Neural cell (in vitro differentiated cells): ENCODE measurements at regions not wholly inside any gene's neighbourhood (a gene's known extent, or its start where the extent isn't known, plus 50 kb on each side); places are given as distances from the start of the nearest gene placed in this dataset.

Experiments
- H2AFZ ChIP-seq: fragments of 200-600, 300-800 bp; sonication (generic), shearing (Covaris generic); 2 replicates; pipeline ENCODE4 v1.6.0; 2014; ENCODE audit warnings: low read depth, mild to moderate bottlenecking, antibody characterized with exemption, low read length, moderate library complexity
- H3F3A ChIP-seq: fragments of 200-600 bp; shearing (Covaris generic); 2 replicates; pipeline ENCODE4 v1.6.1; 2016; ENCODE audit warnings: mild to moderate bottlenecking, moderate library complexity, mixed read lengths, antibody characterized with exemption, low read length; ENCODE audit not compliant: insufficient read depth, poor library complexity, severe bottlenecking
- H3K27ac ChIP-seq: fragments of 200-600, 300-800 bp; sonication (generic), shearing (Covaris generic); 2 replicates; pipeline ENCODE4 v1.5.1; 2014; ENCODE audit warnings: mild to moderate bottlenecking, low read length, moderate library complexity
- H3K27me3 ChIP-seq: fragments of 300-800, 200-600 bp; sonication (generic), shearing (Covaris generic); 2 replicates; pipeline ENCODE4 v1.6.0; 2014; ENCODE audit warnings: mild to moderate bottlenecking, low read depth, low read length, moderate library complexity; ENCODE audit not compliant: insufficient read depth
- H3K36me3 ChIP-seq: fragments of 300-800, 200-600 bp; sonication (generic), shearing (Covaris generic); 2 replicates; pipeline ENCODE4 v1.5.1; 2014; ENCODE audit warnings: mild to moderate bottlenecking, antibody characterized with exemption, low read length, moderate library complexity; ENCODE audit not compliant: insufficient read depth
- H3K4me2 ChIP-seq: fragments of 300-800, 200-600 bp; sonication (generic), shearing (Covaris generic); 2 replicates; pipeline ENCODE4 v1.6.0; 2014; ENCODE audit warnings: mild to moderate bottlenecking, low read length
- H3K4me3 ChIP-seq: fragments of 300-800, 200-600 bp; sonication (generic), shearing (Covaris generic); 2 replicates; pipeline ENCODE4 v1.5.1; 2014; ENCODE audit warnings: mild to moderate bottlenecking, low read length, moderate library complexity
- H3K79me2 ChIP-seq: fragments of 200-600 bp; shearing (Covaris generic); replicated peaks from 2 replicates; pipeline ENCODE4 v1.6.0; 2014; ENCODE audit warnings: mild to moderate bottlenecking, low read length, moderate library complexity; ENCODE audit not compliant: insufficient read depth
- H3K9ac ChIP-seq: fragments of 300-800, 200-600 bp; sonication (generic), shearing (Covaris generic); 2 replicates; pipeline ENCODE4 v1.6.1; 2016; ENCODE audit warnings: mild to moderate bottlenecking, low read length, mixed read lengths
- H3K9me2 ChIP-seq: fragments of 200-600 bp; shearing (Covaris generic); 2 replicates; pipeline ENCODE4 v1.6.1; 2016; ENCODE audit warnings: mild to moderate bottlenecking, low read length, mixed read lengths; ENCODE audit not compliant: insufficient read depth
- H3K9me3 ChIP-seq: fragments of 200-600, 300-800 bp; sonication (generic), shearing (Covaris generic); 2 replicates; pipeline ENCODE4 v1.6.1; 2016; ENCODE audit warnings: mild to moderate bottlenecking, mixed run types, low read length, moderate library complexity, mixed read lengths
- H4K20me1 ChIP-seq: fragments of 200-600 bp; shearing (Covaris generic); 2 replicates; pipeline ENCODE4 v1.6.1; 2016; ENCODE audit warnings: mild to moderate bottlenecking, mixed run types; ENCODE audit not compliant: insufficient read depth
- EP300 ChIP-seq: fragments of 450-650 bp; conservative IDR thresholded peaks from 2 replicates; pipeline ENCODE4 v1.6.1; 2014; ENCODE audit warnings: antibody characterized with exemption, mild to moderate bottlenecking, moderate library complexity; ENCODE audit not compliant: poor library complexity, severe bottlenecking
- EZH2 ChIP-seq: fragments of 200-600, 300-800 bp; shearing (Covaris generic), sonication (generic); IDR thresholded peaks from 2 replicates; pipeline ENCODE4 v1.6.1; 2014; ENCODE audit warnings: antibody characterized with exemption, low read length, borderline replicate concordance, mild to moderate bottlenecking; ENCODE audit not compliant: insufficient read depth, poor library complexity, severe bottlenecking
- MXI1 ChIP-seq: fragments of 450-650 bp; conservative IDR thresholded peaks from 2 replicates; pipeline ENCODE4 v1.6.1; 2014; ENCODE audit warnings: antibody characterized with exemption, mild to moderate bottlenecking; ENCODE audit not compliant: poor library complexity, severe bottlenecking
- POLR2AphosphoS5 ChIP-seq: IDR thresholded peaks from 2 replicates; pipeline ENCODE4 v1.6.1; 2012
- RAD21 ChIP-seq: fragments of 450-650 bp; conservative IDR thresholded peaks from 2 replicates; pipeline ENCODE4 v1.6.1; 2014; ENCODE audit warnings: antibody characterized with exemption, mild to moderate bottlenecking, moderate library complexity
- SMC3 ChIP-seq: fragments of 450-650 bp; conservative IDR thresholded peaks from 2 replicates; pipeline ENCODE4 v1.6.1; 2014; ENCODE audit warnings: antibody characterized with exemption, mild to moderate bottlenecking, moderate library complexity; ENCODE audit not compliant: poor library complexity
- TAF1 ChIP-seq: IDR thresholded peaks from 2 replicates; pipeline ENCODE4 v1.6.1; 2012; ENCODE audit warnings: low read depth
- TF ChIP-seq, protein P1 (sequence below): IDR thresholded peaks from 2 replicates; pipeline ENCODE4 v1.6.1; 2012; ENCODE audit warnings: borderline replicate concordance
- TF ChIP-seq, protein P2 (sequence below): fragments of 450-650 bp; IDR thresholded peaks from 2 replicates; pipeline ENCODE4 v1.5.1; 2014; ENCODE audit warnings: antibody characterized with exemption, mild to moderate bottlenecking, moderate library complexity; ENCODE audit not compliant: poor library complexity, severe bottlenecking

- no peak overlapping the region for H3K4me2 ChIP-seq
- no peaks in the 10 kb centered on the region for H4K20me1 ChIP-seq
- no peaks in the 10 kb centered on the region for H3K9me3 ChIP-seq
- no peak overlapping the region for H2AFZ ChIP-seq
- no peaks in the 10 kb centered on the region for H3K9me2 ChIP-seq
- no peaks in the 10 kb centered on the region for H3K36me3 ChIP-seq
- H3K4me3 ChIP-seq: no peak overlapping the region
- no peak overlapping the region for H3K9ac ChIP-seq
- H3K79me2 ChIP-seq: no peaks in the 10 kb centered on the region
- no peaks in the 10 kb centered on the region for H3F3A ChIP-seq
- TF ChIP-seq MXI1 (no peak), POLR2AphosphoS5 (no peak), TAF1 (no peak), RAD21 (no peak), SMC3 (no peak), EZH2 (no peak), EP300 (no peak)
- TF ChIP-seq, protein P1, sequence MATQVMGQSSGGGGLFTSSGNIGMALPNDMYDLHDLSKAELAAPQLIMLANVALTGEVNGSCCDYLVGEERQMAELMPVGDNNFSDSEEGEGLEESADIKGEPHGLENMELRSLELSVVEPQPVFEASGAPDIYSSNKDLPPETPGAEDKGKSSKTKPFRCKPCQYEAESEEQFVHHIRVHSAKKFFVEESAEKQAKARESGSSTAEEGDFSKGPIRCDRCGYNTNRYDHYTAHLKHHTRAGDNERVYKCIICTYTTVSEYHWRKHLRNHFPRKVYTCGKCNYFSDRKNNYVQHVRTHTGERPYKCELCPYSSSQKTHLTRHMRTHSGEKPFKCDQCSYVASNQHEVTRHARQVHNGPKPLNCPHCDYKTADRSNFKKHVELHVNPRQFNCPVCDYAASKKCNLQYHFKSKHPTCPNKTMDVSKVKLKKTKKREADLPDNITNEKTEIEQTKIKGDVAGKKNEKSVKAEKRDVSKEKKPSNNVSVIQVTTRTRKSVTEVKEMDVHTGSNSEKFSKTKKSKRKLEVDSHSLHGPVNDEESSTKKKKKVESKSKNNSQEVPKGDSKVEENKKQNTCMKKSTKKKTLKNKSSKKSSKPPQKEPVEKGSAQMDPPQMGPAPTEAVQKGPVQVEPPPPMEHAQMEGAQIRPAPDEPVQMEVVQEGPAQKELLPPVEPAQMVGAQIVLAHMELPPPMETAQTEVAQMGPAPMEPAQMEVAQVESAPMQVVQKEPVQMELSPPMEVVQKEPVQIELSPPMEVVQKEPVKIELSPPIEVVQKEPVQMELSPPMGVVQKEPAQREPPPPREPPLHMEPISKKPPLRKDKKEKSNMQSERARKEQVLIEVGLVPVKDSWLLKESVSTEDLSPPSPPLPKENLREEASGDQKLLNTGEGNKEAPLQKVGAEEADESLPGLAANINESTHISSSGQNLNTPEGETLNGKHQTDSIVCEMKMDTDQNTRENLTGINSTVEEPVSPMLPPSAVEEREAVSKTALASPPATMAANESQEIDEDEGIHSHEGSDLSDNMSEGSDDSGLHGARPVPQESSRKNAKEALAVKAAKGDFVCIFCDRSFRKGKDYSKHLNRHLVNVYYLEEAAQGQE: no peak
- TF ChIP-seq, protein P2, sequence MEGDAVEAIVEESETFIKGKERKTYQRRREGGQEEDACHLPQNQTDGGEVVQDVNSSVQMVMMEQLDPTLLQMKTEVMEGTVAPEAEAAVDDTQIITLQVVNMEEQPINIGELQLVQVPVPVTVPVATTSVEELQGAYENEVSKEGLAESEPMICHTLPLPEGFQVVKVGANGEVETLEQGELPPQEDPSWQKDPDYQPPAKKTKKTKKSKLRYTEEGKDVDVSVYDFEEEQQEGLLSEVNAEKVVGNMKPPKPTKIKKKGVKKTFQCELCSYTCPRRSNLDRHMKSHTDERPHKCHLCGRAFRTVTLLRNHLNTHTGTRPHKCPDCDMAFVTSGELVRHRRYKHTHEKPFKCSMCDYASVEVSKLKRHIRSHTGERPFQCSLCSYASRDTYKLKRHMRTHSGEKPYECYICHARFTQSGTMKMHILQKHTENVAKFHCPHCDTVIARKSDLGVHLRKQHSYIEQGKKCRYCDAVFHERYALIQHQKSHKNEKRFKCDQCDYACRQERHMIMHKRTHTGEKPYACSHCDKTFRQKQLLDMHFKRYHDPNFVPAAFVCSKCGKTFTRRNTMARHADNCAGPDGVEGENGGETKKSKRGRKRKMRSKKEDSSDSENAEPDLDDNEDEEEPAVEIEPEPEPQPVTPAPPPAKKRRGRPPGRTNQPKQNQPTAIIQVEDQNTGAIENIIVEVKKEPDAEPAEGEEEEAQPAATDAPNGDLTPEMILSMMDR: no peak
- no peaks in the 10 kb centered on the region for H3K27me3 ChIP-seq
- no peak overlapping the region for H3K27ac ChIP-seq
Measured at GRCh38 chr5:27252911-27253310, 214.5 kb upstream of the CDH9 start.

GRCh38 chr5:27242258-27242626 is 203.9 kb upstream of the CDH9 start:
- H3K9me2 ChIP-seq: no peaks in the 10 kb centered on the region
- TF ChIP-seq, protein P1: no peak
- TF ChIP-seq RAD21: no peak
- TF ChIP-seq, protein P2: no peak
- no peak for TF ChIP-seq TAF1
- no peak for TF ChIP-seq EP300
- TF ChIP-seq MXI1: no peak
- no peak for TF ChIP-seq SMC3
- TF ChIP-seq EZH2: no peak
- TF ChIP-seq POLR2AphosphoS5: no peak
- no peak overlapping the region for H3K4me3 ChIP-seq
- no peaks in the 10 kb centered on the region for H3K36me3 ChIP-seq
- H3K9me3 ChIP-seq: no peaks in the 10 kb centered on the region
- no peaks in the 10 kb centered on the region for H3K79me2 ChIP-seq
- H4K20me1 ChIP-seq: no peaks in the 10 kb centered on the region
- H3K9ac ChIP-seq: no peak overlapping the region
- H3K4me2 ChIP-seq: no peak overlapping the region
- no peak overlapping the region for H2AFZ ChIP-seq
- H3K27me3 ChIP-seq: no peaks in the 10 kb centered on the region
- no peak overlapping the region for H3K27ac ChIP-seq
- no peaks in the 10 kb centered on the region for H3F3A ChIP-seq
